Progenitor cell of endocrine pancreas (in vitro differentiated cells): ENCODE measurements at regions not wholly inside any gene's neighbourhood (a gene's known extent, or its start where the extent isn't known, plus 50 kb on each side); places are given as distances from the start of the nearest gene placed in this dataset.

Experiments
- DNase-seq: peaks from one replicate; pipeline ENCODE4 v3.0.0; 2021; ENCODE audit warnings: low spot score; ENCODE audit not compliant: unreplicated experiment
- H3K27ac Mint-ChIP-seq: 2 replicates; pipeline ENCODE4 v1.8.0; 2021; ENCODE audit warnings: mild to moderate bottlenecking, moderate library complexity, mixed read lengths
- H3K27me3 Mint-ChIP-seq: 2 replicates; pipeline ENCODE4 v1.8.0; 2021; ENCODE audit warnings: mixed read lengths
- H3K36me3 Mint-ChIP-seq: 2 replicates; pipeline ENCODE4 v1.8.0; 2022; ENCODE audit warnings: mixed read lengths; ENCODE audit not compliant: insufficient read depth
- H3K4me1 Mint-ChIP-seq: 2 replicates; pipeline ENCODE4 v1.8.0; 2021; ENCODE audit warnings: low read depth, mixed read lengths
- H3K4me3 Mint-ChIP-seq: 2 replicates; pipeline ENCODE4 v1.8.0; 2021; ENCODE audit warnings: low read depth, mild to moderate bottlenecking, moderate library complexity, mixed read lengths
- H3K9me3 Mint-ChIP-seq: 2 replicates; pipeline ENCODE4 v1.8.0; 2021; ENCODE audit warnings: low read depth, mixed read lengths
- TF ChIP-seq, protein P1 (sequence below): fragments of 200-600 bp; sonication (generic); IDR thresholded peaks from one replicate; pipeline ENCODE4 v1.5.0; 2021; ENCODE audit warnings: antibody characterized with exemption, mild to moderate bottlenecking; ENCODE audit not compliant: unreplicated experiment

GRCh38 chr6:90907931-90908655 lies 321.2 kb upstream of the MAP3K7 start:
- TF ChIP-seq, protein P1, sequence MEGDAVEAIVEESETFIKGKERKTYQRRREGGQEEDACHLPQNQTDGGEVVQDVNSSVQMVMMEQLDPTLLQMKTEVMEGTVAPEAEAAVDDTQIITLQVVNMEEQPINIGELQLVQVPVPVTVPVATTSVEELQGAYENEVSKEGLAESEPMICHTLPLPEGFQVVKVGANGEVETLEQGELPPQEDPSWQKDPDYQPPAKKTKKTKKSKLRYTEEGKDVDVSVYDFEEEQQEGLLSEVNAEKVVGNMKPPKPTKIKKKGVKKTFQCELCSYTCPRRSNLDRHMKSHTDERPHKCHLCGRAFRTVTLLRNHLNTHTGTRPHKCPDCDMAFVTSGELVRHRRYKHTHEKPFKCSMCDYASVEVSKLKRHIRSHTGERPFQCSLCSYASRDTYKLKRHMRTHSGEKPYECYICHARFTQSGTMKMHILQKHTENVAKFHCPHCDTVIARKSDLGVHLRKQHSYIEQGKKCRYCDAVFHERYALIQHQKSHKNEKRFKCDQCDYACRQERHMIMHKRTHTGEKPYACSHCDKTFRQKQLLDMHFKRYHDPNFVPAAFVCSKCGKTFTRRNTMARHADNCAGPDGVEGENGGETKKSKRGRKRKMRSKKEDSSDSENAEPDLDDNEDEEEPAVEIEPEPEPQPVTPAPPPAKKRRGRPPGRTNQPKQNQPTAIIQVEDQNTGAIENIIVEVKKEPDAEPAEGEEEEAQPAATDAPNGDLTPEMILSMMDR: no peak
- Mint-ChIP-seq H3K9me3 (no peaks in the 10 kb centered on the region), H3K36me3 (no peaks in the 10 kb centered on the region), H3K4me1 (no peaks in the 10 kb centered on the region), H3K27me3 (peaks cover 3% of the 10 kb centered on the region), H3K27ac (no peak overlapping the region), H3K4me3 (no peak overlapping the region)
- DNase-seq: no peak

- TF ChIP-seq, protein P1: no peak
- Mint-ChIP-seq H3K9me3 (no peaks in the 10 kb centered on the region), H3K4me1 (no peaks in the 10 kb centered on the region), H3K27me3 (peaks cover 3% of the 10 kb centered on the region), H3K4me3 (no peak overlapping the region), H3K36me3 (no peaks in the 10 kb centered on the region), H3K27ac (no peak overlapping the region)
- DNase-seq: no peak
These were observed 318.5 kb upstream of the MAP3K7 start for GRCh38 chr6:90905351-90905750.

DNA sequence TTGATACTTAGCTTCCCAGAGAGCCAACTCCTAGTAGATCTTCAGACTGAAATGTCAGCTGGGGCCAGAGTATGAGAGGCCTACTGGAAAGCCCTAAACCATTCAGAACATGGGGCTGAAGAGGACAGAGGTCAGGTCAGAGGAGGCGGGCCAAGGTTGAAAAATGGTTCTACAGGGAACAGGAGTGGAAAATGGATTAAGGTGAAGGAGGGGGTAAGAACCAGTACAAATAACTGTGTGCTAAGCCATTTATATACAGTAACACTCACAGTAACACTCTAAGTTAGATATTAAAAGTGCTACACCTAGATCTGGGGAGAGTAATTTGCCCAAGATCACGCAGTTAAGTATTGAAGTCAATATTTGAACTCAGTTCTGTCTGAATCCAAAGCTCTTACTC lies 313.2 kb upstream of the MAP3K7 start:
- H3K27ac Mint-ChIP-seq: no peak overlapping the region
- peaks cover 13% of the 10 kb centered on the region for H3K27me3 Mint-ChIP-seq
- TF ChIP-seq, protein P1: no peak
- H3K4me1 Mint-ChIP-seq: no peaks in the 10 kb centered on the region
- no peak overlapping the region for H3K4me3 Mint-ChIP-seq
- DNase-seq: no peak
- H3K36me3 Mint-ChIP-seq: no peaks in the 10 kb centered on the region
- H3K9me3 Mint-ChIP-seq: no peaks in the 10 kb centered on the region

DNA sequence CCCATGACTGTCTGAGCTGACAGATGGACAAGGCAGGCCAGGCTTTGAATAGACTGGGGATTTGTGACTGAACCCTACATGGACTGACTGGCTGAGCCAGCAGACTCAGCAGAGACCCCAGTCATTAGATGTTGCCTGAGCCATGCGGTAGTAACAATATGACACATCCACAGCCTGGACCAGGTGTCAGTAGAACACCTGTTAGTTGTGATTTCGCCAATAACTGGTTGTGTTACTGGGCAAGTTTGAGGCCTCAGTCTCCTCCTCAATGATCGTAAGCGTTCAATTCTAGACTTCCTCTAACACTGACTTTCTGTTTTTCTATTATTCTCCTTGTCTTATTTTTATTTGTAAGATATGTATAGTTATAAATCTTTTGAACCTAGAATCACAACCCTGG lies 311.9 kb upstream of the MAP3K7 start:
- no peaks in the 10 kb centered on the region for H3K9me3 Mint-ChIP-seq
- TF ChIP-seq, protein P1: no peak
- H3K27ac Mint-ChIP-seq: no peak overlapping the region

GRCh38 chr6:90896075-90896547 lies 309.2 kb upstream of the MAP3K7 start:
- TF ChIP-seq, protein P1: no peak
- H3K27me3 Mint-ChIP-seq: peaks cover 36% of the 10 kb centered on the region
- no peak overlapping the region for H3K27ac Mint-ChIP-seq
- no peaks in the 10 kb centered on the region for H3K9me3 Mint-ChIP-seq
- H3K36me3 Mint-ChIP-seq: no peaks in the 10 kb centered on the region
- DNase-seq: no peak
- H3K4me1 Mint-ChIP-seq: peaks cover under 1% of the 10 kb centered on the region
- H3K4me3 Mint-ChIP-seq: no peak overlapping the region

More for the DNA sequence above, 311.9 kb upstream of the MAP3K7 start:
- Mint-ChIP-seq H3K27me3 (peaks cover 26% of the 10 kb centered on the region), H3K36me3 (no peaks in the 10 kb centered on the region), H3K4me1 (no peaks in the 10 kb centered on the region), H3K4me3 (no peak overlapping the region)
- DNase-seq: no peak
